Karpas-422 (cell line): ENCODE measurements at regions not wholly inside any gene's neighbourhood (a gene's known extent, or its start where the extent isn't known, plus 50 kb on each side); places are given as distances from the start of the nearest gene placed in this dataset.

Experiments used
- DNase-seq: peaks from one replicate; pipeline ENCODE4 v3.0.0-alpha.2; 2015
- H2AFZ ChIP-seq: fragments of 200-600 bp; sonication (generic); 2 replicates; pipeline ENCODE4 v1.6.1; 2014; ENCODE audit warnings: antibody characterized with exemption, low read length, mixed read lengths
- H3K27ac ChIP-seq: fragments of 200-600 bp; sonication (generic); 2 replicates; pipeline ENCODE4 v1.5.1; 2014; ENCODE audit warnings: mild to moderate bottlenecking, low read length, moderate library complexity
- H3K27me3 ChIP-seq: fragments of 200-600 bp; sonication (generic); 2 replicates; pipeline ENCODE4 v1.6.1; 2014; ENCODE audit warnings: low read length, mixed read lengths
- H3K36me3 ChIP-seq: fragments of 200-600 bp; sonication (generic); 2 replicates; pipeline ENCODE4 v1.6.1; 2014; ENCODE audit warnings: low read length, mixed read lengths; ENCODE audit not compliant: insufficient read depth
- H3K4me1 ChIP-seq: fragments of 200-600 bp; sonication (generic); 2 replicates; pipeline ENCODE4 v1.6.1; 2014; ENCODE audit warnings: mild to moderate bottlenecking, low read length, mixed read lengths
- H3K4me2 ChIP-seq: fragments of 200-600 bp; sonication (generic); 2 replicates; pipeline ENCODE4 v1.6.1; 2014; ENCODE audit warnings: low read length, low read depth, mild to moderate bottlenecking; ENCODE audit not compliant: poor library complexity, severe bottlenecking
- H3K4me3 ChIP-seq: fragments of 200-600 bp; sonication (generic); 2 replicates; pipeline ENCODE4 v1.5.1; 2014; ENCODE audit warnings: mild to moderate bottlenecking, antibody characterized with exemption, low read length, mixed read lengths
- H3K79me2 ChIP-seq: fragments of 200-600 bp; sonication (generic); 2 replicates; pipeline ENCODE4 v1.6.1; 2014; ENCODE audit warnings: mild to moderate bottlenecking, low read length, mixed read lengths
- H3K9ac ChIP-seq: fragments of 200-600 bp; sonication (generic); 2 replicates; pipeline ENCODE4 v1.6.0; 2014; ENCODE audit warnings: low read length
- H3K9me2 ChIP-seq: fragments of 200-600 bp; sonication (generic), shearing (Covaris generic); replicated peaks from 2 replicates; pipeline ENCODE4 v1.6.0; 2014; ENCODE audit warnings: mild to moderate bottlenecking, low read length, moderate library complexity; ENCODE audit not compliant: insufficient read depth
- H3K9me3 ChIP-seq: fragments of 300-700, 200-600 bp; sonication (generic); 2 replicates; pipeline ENCODE4 v1.6.1; 2014; ENCODE audit warnings: low read length, mixed read lengths
- H4K20me1 ChIP-seq: fragments of 200-600 bp; sonication (generic); 2 replicates; pipeline ENCODE4 v1.6.1; 2014; ENCODE audit warnings: mild to moderate bottlenecking, antibody characterized with exemption, low read length, low read depth; ENCODE audit not compliant: insufficient read depth

GRCh38 chr4:36547383-36547782 lies 266.0 kb downstream of the DTHD1 start:
- Histone ChIP-seq H3K4me3 (no peak overlapping the region), H3K27me3 (no peaks in the 10 kb centered on the region), H3K27ac (no peak overlapping the region), H3K36me3 (no peaks in the 10 kb centered on the region), H3K4me2 (no peak overlapping the region), H3K9me3 (peaks cover 4% of the 10 kb centered on the region), H3K9me2 (0 out of 2 replicates have a peak, but pooled peaks cover 4% of the 10 kb centered on the region), H3K9ac (no peak overlapping the region), H3K79me2 (no peaks in the 10 kb centered on the region), H3K4me1 (no peaks in the 10 kb centered on the region), H4K20me1 (no peaks in the 10 kb centered on the region), H2AFZ (no peak overlapping the region)
- no peak for DNase-seq

DNA sequence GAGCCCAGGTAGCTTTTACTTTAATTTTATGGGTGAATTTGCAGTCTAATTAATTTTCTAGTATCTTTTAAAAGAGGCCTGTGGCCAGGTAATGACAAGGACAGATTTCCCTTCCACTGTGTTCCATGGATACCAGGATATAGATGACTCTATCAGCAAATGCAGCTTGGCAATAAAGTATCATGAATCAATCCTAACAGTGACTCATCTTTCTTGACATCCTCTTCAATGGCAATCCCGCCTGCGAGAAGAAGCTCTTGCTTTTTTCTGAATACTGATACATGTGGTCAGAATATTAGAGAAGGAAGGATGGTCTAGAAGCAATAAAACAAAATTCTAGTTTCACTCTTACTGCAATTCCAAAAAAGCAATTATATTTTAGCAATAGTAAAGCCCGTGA lies 267.8 kb downstream of the DTHD1 start:
- H2AFZ ChIP-seq, result no peak overlapping the region
- no peaks in the 10 kb centered on the region for H3K4me1 ChIP-seq
- no peaks in the 10 kb centered on the region for H4K20me1 ChIP-seq
- H3K4me3 ChIP-seq, result no peak overlapping the region
- no peaks in the 10 kb centered on the region for H3K79me2 ChIP-seq
- peaks cover 4% of the 10 kb centered on the region for H3K9me3 ChIP-seq
- no peaks in the 10 kb centered on the region for H3K9me2 ChIP-seq
- no peak overlapping the region for H3K9ac ChIP-seq
- H3K36me3 ChIP-seq, result no peaks in the 10 kb centered on the region
- no peak for DNase-seq
- H3K27me3 ChIP-seq, result no peaks in the 10 kb centered on the region
- H3K4me2 ChIP-seq, result no peak overlapping the region
- no peak overlapping the region for H3K27ac ChIP-seq

- Histone ChIP-seq H3K4me2 (no peak overlapping the region), H3K9me3 (peaks cover 4% of the 10 kb centered on the region), H3K9ac (no peak overlapping the region), H3K27ac (no peak overlapping the region), H3K36me3 (no peaks in the 10 kb centered on the region), H2AFZ (no peak overlapping the region), H3K4me1 (no peaks in the 10 kb centered on the region), H3K4me3 (no peak overlapping the region), H3K9me2 (no peaks in the 10 kb centered on the region), H3K27me3 (no peaks in the 10 kb centered on the region), H4K20me1 (no peaks in the 10 kb centered on the region), H3K79me2 (no peaks in the 10 kb centered on the region)
- no peak for DNase-seq
These were observed 268.6 kb downstream of the DTHD1 start for GRCh38 chr4:36549992-36550391.

DNA sequence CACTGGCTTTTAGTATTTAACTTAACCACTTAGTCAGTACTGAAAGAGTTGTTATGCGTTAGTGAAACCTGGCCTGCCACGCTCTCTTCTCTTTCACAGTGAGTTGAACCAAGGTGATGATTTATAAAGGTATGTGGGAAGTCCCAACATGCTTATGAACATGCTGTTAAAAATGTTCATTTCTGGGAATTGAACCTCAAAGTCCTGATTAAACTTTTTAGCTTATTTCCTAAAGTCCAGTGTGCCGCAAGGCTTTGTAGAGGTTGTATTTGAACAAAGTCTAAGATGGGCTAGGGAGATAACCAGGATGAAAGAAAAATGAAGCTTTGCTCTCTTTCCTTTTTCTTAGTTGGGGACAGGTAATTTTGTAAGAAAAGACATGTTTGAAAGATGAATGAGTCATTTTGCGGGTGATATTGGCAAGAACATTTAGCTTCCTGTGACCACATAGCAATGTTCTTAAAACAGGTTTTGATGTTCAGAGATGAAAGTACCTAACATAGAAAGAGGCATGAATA lies 270.3 kb downstream of the DTHD1 start:
- peaks cover 1% of the 10 kb centered on the region for H3K9me3 ChIP-seq
- H2AFZ ChIP-seq, result no peak overlapping the region
- no peaks in the 10 kb centered on the region for H4K20me1 ChIP-seq
- no peak overlapping the region for H3K9ac ChIP-seq
- no peaks in the 10 kb centered on the region for H3K9me2 ChIP-seq
- no peaks in the 10 kb centered on the region for H3K36me3 ChIP-seq
- no peak overlapping the region for H3K27ac ChIP-seq
- H3K4me3 ChIP-seq, result no peak overlapping the region
- no peaks in the 10 kb centered on the region for H3K27me3 ChIP-seq
- H3K4me1 ChIP-seq, result no peaks in the 10 kb centered on the region
- no peaks in the 10 kb centered on the region for H3K79me2 ChIP-seq
- no peak overlapping the region for H3K4me2 ChIP-seq
- no peak for DNase-seq

- no peak overlapping the region for H3K27ac ChIP-seq
- H4K20me1 ChIP-seq, result no peaks in the 10 kb centered on the region
- no peaks in the 10 kb centered on the region for H3K9me2 ChIP-seq
- no peaks in the 10 kb centered on the region for H3K27me3 ChIP-seq
- no peaks in the 10 kb centered on the region for H3K36me3 ChIP-seq
- H3K9ac ChIP-seq, result no peak overlapping the region
- DNase-seq, result no peak
- no peaks in the 10 kb centered on the region for H3K79me2 ChIP-seq
- H3K4me2 ChIP-seq, result no peak overlapping the region
- H2AFZ ChIP-seq, result no peak overlapping the region
- H3K4me1 ChIP-seq, result no peaks in the 10 kb centered on the region
- no peak overlapping the region for H3K4me3 ChIP-seq
- H3K9me3 ChIP-seq, result no peaks in the 10 kb centered on the region; the same call in 1 of the 2 replicates
These were observed 271.6 kb downstream of the DTHD1 start for GRCh38 chr4:36553029-36553428.

- no peak for DNase-seq
- Histone ChIP-seq H3K4me2 (no peak overlapping the region), H3K9me3 (no peaks in the 10 kb centered on the region; the same call in 1 of the 2 replicates), H3K9me2 (no peaks in the 10 kb centered on the region), H3K36me3 (no peaks in the 10 kb centered on the region), H3K27ac (no peak overlapping the region), H3K4me1 (no peaks in the 10 kb centered on the region), H3K9ac (no peak overlapping the region), H3K4me3 (no peak overlapping the region), H3K27me3 (no peaks in the 10 kb centered on the region), H3K79me2 (no peaks in the 10 kb centered on the region), H4K20me1 (no peaks in the 10 kb centered on the region), H2AFZ (no peak overlapping the region)
These were observed 272.0 kb downstream of the DTHD1 start for GRCh38 chr4:36553453-36553852.

GRCh38 chr4:36556984-36557383 lies 275.6 kb downstream of the DTHD1 start:
- no peak overlapping the region for H3K27ac ChIP-seq
- DNase-seq, result no peak
- H3K4me1 ChIP-seq, result no peaks in the 10 kb centered on the region
- no peak overlapping the region for H2AFZ ChIP-seq
- no peak overlapping the region for H3K4me3 ChIP-seq
- no peaks in the 10 kb centered on the region for H3K27me3 ChIP-seq
- H3K9me2 ChIP-seq, result no peaks in the 10 kb centered on the region
- H4K20me1 ChIP-seq, result no peaks in the 10 kb centered on the region
- H3K36me3 ChIP-seq, result no peaks in the 10 kb centered on the region
- H3K9ac ChIP-seq, result no peak overlapping the region
- no peaks in the 10 kb centered on the region for H3K9me3 ChIP-seq
- H3K4me2 ChIP-seq, result no peak overlapping the region
- H3K79me2 ChIP-seq, result no peaks in the 10 kb centered on the region

DNA sequence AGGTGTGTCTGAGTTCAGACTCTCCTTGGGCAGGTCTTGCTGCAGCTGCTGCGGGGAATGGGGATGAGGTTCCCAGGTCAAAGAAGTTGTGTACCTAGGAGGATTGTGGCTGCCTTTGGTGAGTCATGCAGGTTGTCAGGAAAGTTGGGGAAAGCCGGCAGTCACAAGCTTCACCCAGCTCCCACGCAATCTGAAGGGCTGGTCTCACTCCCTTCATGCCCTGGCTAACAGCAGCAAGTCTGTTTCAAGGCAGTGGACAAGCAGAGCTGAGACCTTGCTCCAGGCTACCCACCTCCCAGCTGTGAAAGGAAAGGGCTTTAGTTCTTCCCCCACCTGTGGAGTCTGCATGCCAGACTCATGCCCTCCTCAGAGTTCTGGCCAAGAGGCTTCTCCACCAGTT lies 287.2 kb downstream of the DTHD1 start:
- Histone ChIP-seq H3K36me3 (no peaks in the 10 kb centered on the region), H4K20me1 (no peaks in the 10 kb centered on the region), H3K4me1 (no peaks in the 10 kb centered on the region), H3K9ac (no peak overlapping the region), H3K4me2 (no peak overlapping the region), H3K79me2 (no peaks in the 10 kb centered on the region), H3K27me3 (no peaks in the 10 kb centered on the region), H3K9me2 (no peaks in the 10 kb centered on the region), H3K27ac (no peak overlapping the region), H2AFZ (no peak overlapping the region), H3K4me3 (no peak overlapping the region), H3K9me3 (no peaks in the 10 kb centered on the region)
- no peak for DNase-seq

DNA sequence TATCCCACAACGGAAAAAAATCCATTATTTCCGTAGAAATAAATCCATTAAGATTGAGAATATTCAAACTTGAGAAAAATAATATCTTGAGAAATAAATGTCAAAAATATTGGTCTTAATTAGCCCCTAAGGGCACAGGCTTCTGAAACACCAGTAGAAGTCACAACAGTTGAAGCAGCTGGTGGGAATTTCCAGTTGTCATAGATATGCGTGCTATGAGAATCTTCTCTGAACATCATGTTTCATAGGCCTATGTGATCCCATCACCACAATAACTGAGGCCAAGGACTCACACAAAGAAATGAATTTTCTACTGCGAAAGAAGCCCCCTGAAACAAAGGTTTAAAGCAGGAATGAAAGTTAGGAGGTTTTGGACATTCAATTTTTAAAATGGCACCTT lies 292.0 kb downstream of the DTHD1 start:
- peaks cover 3% of the 10 kb centered on the region; the same call in 1 of the 2 replicates for H3K9me3 ChIP-seq
- H3K27ac ChIP-seq, result no peak overlapping the region
- no peak for DNase-seq
- H2AFZ ChIP-seq, result no peak overlapping the region
- H3K79me2 ChIP-seq, result no peaks in the 10 kb centered on the region
- no peaks in the 10 kb centered on the region for H3K4me1 ChIP-seq
- H3K27me3 ChIP-seq, result no peaks in the 10 kb centered on the region
- H3K4me3 ChIP-seq, result no peak overlapping the region
- H3K36me3 ChIP-seq, result no peaks in the 10 kb centered on the region
- no peak overlapping the region for H3K4me2 ChIP-seq
- H3K9ac ChIP-seq, result no peak overlapping the region
- no peaks in the 10 kb centered on the region for H4K20me1 ChIP-seq
- H3K9me2 ChIP-seq, result no peaks in the 10 kb centered on the region
